ENCODE measurements at regions not wholly inside any gene's neighbourhood (a gene's known extent, or its start where the extent isn't known, plus 50 kb on each side); places are given as distances from the start of the nearest gene placed in this dataset.

DNA sequence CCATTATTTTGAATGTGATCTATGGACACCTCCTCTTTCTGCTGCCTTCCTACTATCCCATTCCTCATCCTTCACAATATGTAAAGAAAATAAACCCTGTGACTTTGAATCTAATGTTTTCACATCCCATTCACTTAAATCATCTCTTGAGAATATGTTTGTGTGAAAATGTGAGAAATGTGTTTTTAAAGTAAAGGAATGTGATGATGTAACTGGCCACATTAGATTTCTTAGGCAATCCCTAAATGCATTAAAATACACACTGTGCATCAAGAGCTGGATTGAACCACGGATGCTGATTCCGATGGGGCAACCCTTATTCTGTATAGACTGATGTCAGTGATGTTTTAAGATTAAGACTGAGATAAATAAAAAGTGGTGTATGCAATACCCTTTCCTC lies 558.9 kb upstream of the TENM3 start:
- no peak for DNase-seq (ENCODE audit: low spot score)

DNA sequence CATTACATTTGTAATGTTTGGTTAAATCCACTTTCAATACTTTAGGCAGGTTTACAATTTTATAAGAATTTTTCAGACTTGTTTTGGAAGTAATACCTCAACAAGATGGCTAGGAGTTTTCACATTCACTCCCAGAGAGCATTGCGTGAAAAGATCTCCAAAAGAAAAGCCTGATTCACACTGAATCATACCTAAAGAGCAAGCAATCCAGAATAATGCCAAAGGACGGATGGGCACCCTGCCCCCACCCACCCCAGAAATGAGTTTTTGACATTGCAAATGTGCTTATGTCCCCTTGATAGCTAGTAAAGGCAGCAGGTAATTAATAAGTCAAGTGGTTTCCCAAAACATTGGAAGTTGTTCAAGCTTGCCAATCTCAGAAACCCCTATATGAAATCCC lies 557.7 kb upstream of the TENM3 start:
- no peak for DNase-seq (ENCODE audit: low spot score)

- DNase-seq (ENCODE audit: low spot score), result peak; percentile 75
Measured at GRCh38 chr4:181685911-181686310, 557.3 kb upstream of the TENM3 start.

- DNase-seq (ENCODE audit: low spot score), result no peak
Measured at GRCh38 chr4:181687116-181687515, 556.1 kb upstream of the TENM3 start.

DNA sequence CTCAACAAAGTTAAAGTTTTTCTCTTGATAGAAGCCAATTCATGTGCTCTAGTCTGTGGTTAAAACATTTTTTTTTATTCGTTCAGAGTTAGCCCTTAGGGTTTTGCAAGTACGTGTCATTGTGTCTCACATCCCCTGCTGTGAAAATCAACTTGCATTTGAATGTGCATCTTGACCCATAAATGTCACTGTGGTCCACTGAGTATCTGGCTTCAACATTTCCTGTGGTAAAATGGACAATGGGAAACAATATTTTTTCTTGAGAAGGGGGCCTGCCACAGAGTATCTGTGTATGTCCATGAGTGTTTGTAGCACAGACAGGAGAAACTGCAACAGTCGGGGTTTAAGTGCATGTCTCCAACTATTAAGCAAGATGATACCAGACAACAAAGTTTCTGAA lies 554.8 kb upstream of the TENM3 start:
- DNase-seq (ENCODE audit: low spot score), result no peak

DNA sequence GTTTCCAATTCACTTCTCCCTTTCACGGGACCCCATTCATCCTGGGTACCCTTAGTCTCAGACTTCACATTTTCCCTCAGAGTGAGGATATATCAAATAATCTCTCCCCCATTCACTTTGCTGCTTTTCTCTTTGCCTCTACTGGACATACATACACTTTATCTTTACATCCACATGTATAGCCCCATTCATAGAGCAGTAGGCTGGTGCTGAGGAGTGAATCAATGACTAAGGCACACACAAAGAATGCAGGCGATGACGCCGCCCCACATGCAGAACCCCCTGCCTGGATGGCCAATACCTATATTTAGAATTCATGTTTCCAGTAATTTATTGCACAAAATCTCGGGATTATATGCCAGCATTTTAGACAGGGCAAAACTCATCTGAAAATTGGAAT lies 554.3 kb upstream of the TENM3 start:
- no peak for DNase-seq (ENCODE audit: low spot score)

DNA sequence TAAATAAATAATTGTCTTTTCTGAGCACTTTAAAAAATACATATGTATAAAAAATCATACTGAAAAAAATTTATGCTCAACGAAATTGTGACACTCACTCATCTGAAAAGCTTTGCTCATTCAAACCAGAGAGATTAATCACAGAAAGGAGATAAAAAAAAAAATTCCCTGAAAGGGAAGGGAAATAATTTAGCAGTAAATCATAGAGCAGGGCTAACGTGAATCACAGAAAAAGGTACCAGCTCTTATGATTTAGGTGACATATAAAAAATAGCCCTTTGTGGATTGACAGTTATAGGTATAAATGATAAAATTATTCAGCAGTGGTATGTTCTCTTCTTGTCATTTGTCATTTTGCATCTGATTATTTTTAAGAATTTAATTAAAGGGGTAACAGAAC lies 552.7 kb upstream of the TENM3 start:
- no peak for DNase-seq (ENCODE audit: low spot score)

DNA sequence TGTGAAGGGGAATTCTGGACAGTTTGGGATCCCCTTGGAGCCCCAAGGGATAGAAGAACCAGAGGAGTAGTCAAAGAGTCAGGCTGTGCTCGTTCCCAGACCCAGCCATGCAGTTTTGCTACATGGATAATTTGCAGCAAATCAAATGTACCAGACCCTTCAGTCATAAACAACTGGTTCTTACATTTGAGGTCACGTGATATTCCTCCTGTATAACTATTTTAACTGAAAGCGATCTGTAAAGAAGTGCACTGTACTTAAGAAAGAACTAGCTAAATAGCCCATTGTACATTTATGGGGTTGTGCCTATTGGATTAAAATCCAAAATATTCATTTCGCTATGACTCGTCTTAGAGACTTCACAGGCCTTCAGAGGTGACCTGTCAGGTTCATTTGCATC lies 550.2 kb upstream of the TENM3 start:
- DNase-seq (ENCODE audit: low spot score), result no peak

GRCh38 chr4:181693517-181693916 lies 549.7 kb upstream of the TENM3 start:
- no peak for DNase-seq (ENCODE audit: low spot score)

DNA sequence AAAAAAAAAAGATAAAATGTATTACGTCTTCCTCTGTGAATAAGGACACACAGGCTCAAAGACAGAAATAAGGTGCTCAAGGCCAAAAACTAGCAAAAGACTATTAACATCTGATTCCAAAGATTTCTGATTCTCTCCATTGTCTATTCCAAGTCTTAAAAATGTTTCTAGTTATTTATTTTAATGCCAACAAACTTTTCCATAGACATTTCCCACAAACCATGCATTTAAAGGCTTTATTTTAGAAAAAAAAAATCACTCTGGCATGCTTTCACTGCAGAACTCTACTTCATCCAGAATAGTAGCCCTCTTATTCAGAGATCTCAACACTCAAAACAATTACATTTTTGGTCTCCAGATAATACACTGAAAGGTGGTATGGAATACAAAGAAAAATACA lies 545.0 kb upstream of the TENM3 start:
- DNase-seq (ENCODE audit: low spot score), result no peak

GRCh38 chr4:181701214-181701613 lies 542.0 kb upstream of the TENM3 start:
- DNase-seq (ENCODE audit: low spot score), result no peak

- DNase-seq (ENCODE audit: low spot score), result no peak
Measured at GRCh38 chr4:181701894-181702293, 541.3 kb upstream of the TENM3 start.

- DNase-seq (ENCODE audit: low spot score), result no peak
Measured at GRCh38 chr4:181702864-181703495, 540.2 kb upstream of the TENM3 start.

GRCh38 chr4:181710143-181710542 lies 533.1 kb upstream of the TENM3 start:
- no peak for DNase-seq (ENCODE audit: low spot score)

- DNase-seq (ENCODE audit: low spot score), result no peak
Measured at GRCh38 chr4:181711387-181711786, 531.8 kb upstream of the TENM3 start.

- DNase-seq (ENCODE audit: low spot score), result no peak
Measured at GRCh38 chr4:181728305-181728966, 514.8 kb upstream of the TENM3 start.

- no peak for DNase-seq (ENCODE audit: low spot score)
Measured at GRCh38 chr4:181731900-181732299, 511.3 kb upstream of the TENM3 start.

DNA sequence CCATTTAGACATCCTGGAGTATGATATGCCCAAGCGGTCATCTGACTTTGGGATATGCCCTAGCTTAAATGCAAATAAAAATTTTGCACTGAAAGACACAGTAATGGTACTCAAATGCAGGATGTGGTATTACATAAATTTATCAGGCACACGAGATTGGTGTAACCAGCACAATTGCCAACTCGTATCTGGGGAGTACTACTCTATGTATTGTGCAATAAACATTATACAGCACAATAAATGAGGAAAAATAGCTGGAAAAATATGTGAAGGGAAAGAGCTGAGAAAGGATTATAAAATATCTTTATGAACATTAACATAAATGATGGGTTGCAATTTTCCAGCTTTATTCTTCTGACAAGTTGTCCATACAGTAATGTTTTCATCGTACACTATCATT lies 505.5 kb upstream of the TENM3 start:
- DNase-seq (ENCODE audit: low spot score), result no peak

DNA sequence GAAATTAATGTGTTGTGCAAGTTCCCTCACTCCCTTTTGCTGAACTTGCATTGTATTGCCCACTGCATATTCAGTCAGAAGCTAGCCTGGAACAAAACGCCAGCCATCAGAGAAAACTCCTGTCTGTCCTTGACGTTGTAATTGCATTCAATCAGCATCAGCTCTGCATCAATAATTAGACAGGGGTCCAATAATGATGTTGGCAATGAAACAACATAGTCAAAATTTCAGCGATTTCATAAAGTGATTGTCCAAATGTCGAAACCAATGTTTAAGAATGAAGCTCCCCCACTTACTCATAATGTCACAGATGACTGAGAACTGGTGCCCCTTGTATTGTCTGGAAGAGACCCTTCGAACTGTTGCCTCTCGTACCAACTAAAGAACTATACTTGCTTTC lies 504.2 kb upstream of the TENM3 start:
- DNase-seq (ENCODE audit: low spot score), result no peak

DNA sequence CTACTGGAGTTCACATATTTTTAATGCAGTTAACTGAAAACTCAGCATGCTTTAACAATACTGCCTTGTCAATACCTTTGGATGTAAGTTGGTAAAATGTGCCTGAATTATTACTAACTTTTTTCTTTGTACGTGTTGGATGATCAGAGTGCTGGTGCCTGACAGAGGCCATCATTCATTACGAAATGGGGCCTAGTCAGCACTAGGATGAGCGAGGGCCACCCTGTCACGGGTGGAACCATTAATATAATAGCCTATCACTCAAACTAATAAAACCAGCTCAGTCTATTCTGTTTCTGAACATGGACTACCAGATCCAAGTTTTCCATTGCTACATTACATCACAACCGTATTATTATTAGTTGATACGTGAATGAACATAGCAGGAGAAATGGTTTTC lies 501.7 kb upstream of the TENM3 start:
- no peak for DNase-seq (ENCODE audit: low spot score)

DNA sequence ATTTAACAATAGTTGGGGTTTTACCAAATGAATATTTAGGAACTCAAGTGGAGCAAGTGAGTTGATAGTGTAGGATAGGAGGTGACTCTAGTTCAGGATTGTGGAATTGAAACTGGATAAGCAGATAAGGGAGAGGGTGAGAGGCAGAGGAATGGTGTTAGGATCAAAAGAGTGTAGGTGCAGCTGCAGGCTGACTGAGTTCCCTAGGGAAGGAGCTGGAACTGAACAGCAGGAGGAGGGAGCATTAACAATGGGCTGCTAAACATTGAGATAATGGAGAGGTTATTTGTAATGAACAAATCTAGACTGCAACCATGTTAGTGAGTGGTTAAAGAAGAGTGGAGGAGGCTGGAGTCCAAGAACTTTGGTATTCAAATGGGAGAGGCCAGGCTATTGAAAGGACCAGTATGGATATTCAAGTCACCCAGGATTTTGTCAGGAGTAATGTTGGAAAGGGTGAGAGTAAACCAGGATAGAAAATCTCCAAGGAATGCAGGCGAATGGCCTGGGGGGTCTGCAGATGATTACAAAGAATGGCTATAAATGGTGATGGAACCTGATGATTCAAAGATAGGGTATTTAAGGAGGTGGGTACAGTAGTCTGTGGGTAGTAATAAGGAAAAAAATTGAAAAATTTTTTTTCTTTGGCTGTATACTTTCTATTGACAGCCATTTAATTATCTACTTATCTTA lies 497.1 kb upstream of the TENM3 start:
- DNase-seq (ENCODE audit: low spot score), result no peak

DNA sequence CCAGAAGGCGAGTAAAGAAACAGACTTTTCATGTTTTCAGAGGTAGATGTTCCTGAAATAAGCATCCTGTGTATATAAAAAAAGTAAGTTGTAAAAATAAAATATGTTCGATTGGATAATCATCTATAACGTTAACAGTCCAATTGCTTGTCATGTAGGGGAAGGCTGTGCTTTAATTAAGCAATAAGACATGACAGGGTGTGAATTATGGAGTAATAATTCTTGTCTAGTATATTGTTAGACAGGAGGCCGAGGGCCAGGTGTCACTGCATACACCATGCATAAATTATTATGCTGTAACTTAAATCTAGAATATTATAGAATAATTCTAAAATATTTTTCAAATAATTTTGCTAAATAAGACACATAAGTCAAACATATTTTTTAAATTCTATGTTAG lies 494.6 kb upstream of the TENM3 start:
- no peak for DNase-seq (ENCODE audit: low spot score)

DNA sequence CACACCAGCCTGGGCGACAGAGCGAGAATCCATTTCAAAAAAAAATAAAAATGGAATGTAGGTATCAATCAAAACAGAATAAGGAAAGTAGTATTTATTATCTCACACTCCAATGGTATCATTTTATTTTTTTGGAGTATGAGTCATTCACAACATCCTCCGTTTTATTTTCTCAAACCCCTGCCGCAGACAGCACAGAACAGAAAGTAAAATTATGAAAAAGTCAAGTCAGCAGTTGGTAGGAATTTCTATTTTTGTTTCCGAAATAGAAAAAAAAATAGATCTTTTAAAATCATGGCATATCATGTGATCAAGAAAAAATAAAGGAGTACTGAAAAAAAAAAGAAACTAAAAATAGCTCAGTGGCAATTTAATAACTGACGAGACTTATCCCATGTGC lies 490.7 kb upstream of the TENM3 start:
- DNase-seq (ENCODE audit: low spot score), result no peak

DNA sequence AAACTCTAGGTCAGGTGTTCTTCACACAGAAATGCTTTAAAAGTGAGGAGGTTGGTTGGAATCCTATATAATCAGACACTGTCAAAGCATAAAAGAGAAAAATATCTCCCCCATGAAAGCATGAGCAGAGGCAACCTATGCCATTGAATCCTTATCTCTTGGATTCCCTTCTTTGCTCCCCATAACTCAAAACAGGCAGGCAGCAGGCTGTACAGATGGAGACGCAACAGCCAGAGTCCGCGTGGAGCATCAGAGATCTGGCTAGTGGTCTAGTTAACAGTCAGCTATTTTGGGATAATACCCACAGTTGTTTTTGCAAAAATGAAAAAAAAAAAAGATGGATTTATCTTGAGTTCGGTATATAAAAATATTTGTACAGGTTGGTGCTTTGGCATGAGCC lies 490.0 kb upstream of the TENM3 start:
- DNase-seq (ENCODE audit: low spot score), result no peak

Measured in RKO (cell line).